GM12892 (cell line): ENCODE measurements at regions not wholly inside any gene's neighbourhood (a gene's known extent, or its start where the extent isn't known, plus 50 kb on each side); places are given as distances from the start of the nearest gene placed in this dataset.

Source experiments
- POLR2A ChIP-seq: IDR thresholded peaks from 2 replicates; pipeline ENCODE4 v1.6.1; 2011; ENCODE audit warnings: low read depth, low read length, control low read depth
- POLR2AphosphoS5 ChIP-seq: IDR thresholded peaks from 2 replicates; pipeline ENCODE4 v1.6.1; 2011; ENCODE audit warnings: low read depth, low read length, control low read depth

DNA sequence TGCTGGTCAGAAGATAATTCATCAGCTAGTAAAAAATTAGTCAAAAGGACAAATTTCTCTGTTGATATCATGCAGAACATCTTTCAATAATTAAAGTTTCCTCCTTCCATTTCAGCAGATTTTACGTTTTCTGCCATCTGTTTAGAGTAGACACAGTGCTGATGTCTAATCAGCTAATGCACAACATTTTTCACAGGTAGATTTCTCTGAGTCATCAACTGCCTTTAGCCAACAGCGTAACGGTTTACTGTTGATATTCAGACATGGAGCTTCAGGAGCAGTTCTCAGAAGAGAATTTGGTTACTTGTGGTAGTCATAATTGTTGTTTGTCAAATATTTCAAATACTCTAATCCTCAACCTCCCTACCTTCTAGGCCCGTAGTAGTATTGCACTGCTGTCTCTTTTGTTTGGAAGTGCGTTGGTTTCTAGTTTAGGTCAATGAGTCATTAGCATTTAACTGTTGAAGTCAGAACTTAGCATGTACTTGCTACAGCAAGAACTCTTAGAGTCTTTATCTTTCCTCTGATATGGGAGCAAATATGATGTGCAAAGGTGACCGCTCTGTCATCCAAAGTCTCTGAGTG is 86.8 kb upstream of the TFPI start:
- TF ChIP-seq POLR2AphosphoS5: no peak
- no peak for TF ChIP-seq POLR2A
